Activated naive CD4-positive, alpha-beta T cell (primary cell): ENCODE measurements at regions not wholly inside any gene's neighbourhood (a gene's known extent, or its start where the extent isn't known, plus 50 kb on each side); places are given as distances from the start of the nearest gene placed in this dataset.
"Not testable (repeated sequence)": the region's sequence is repeated elsewhere in the genome, so short reads cannot be mapped to it uniquely, and the experiment has no call there.

Experiments used
- DNase-seq, 4 experiments: peaks; one replicate each; lab custom pipeline; 2025; lab: John Stamatoyannopoulos, UW

DNA sequence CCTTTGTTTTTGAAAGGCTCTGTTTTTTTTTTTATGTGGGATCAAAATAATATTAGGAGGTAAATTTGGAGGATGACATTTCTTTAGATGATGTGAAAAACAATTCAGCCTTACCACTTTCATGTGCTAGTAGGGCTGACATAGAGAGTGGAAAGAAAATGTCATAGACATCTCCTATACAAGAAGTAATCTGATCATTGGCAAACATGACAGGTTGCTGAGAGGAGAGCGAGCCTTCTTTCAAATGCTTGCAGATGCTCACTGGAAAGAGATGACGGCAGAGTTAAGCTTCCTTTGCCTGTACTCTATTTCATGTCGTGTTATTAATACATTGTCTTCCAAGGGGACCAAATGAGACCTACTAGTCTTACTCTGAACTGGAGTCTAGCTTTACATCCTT is 160.1 kb upstream of the DAP start:
- DNase-seq: no peak

DNA sequence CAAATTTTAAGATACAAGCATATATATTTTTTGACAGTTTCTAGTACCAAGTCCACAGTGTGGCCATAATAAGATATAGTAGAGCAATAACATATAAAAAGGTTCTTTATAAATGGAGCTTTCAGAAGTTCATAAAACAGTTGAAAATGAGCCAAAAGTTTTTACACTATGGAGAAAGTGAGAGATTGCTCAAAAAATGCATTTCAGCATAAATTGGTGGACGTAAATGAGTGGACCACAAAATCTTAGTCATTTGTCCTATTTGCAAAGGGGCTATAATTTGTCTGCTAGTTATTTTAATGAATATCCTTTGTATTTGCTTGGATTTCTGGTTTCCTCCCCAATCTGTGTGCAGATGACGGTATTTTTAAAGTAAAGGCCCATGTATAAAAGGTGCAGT is 159.4 kb upstream of the DAP start:
- DNase-seq: no peak

DNA sequence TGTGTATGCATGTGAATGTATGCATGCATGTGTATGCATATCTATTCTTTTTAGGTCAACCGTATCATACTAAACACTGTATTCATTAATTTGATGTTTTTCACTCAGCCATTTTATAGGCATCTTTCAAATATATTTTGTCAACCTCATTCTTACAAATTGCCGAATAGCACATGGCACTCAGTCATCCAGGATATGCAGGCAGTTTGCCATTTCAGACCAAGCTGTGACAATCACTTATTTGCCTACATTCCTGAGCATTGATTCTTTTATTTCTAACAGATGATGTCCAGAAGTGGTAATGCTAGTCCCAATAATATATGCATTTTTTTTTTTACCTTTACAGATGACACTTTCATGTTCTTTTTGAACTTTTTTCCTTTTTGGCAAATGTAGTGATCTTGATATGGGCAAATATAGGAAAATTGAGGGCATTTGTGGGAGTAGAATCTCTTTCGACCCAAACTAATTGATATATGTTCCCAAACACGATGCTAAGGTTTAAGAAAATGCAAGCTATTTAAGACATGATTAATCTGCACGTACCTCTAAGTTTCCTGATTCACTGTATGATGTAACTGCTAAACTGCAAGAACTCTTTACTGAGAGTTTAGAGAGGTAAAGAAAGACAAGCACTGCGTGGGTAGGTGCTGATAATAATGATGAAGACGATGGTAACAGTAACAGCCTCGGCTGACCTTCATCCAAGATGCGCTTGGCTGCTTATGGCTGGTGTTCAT is 153.9 kb upstream of the DAP start:
- no peak for DNase-seq

DNA sequence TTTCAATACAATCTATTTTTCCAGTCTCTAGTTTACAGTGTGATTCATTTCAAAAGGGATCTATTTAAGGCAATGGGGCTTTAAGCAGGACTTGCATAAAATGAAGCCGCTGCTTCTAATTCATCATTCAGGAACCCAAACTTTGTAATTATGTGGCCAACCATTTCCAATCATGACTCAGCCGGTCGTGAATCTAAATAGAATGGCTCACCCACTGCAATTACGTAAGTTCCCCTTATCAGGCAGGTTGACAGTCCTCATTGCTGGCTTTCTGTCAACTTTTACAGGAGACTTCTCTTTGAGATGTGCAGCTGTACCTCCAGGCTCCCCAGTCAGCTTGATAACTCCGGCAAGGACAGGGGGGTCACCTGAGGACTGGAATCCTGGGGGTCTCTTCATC is 152.8 kb upstream of the DAP start:
- DNase-seq: no peak

DNA sequence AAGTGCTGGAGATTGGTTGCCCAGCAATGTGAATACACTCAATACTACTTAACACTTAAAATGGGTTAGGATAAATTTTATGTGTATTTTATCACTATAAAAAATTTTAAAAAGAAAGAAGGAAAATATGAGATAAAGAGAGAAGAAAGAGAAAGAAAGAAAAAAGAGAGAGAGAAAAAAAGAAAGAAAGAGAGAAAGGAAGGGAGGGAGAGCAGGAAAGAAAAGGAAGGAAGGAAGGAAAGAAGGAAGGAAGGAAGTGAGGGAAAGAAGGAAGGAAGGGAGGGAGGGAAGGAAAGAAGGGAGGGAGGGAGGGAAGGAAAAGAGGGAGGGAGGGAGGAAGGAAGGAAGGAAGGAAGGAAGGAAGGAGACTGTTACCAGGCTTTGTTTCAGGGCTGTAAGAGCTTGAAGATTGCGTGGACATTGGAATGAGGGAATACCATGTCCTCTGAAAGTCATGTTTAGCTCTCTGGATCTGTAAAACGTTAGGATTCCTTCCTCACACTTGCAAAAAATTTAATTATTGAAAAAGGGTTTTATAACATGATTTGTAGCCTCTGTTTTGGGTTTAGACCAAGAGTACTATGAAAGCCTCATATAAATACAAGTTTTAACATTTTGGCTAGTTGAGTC is 152.3 kb upstream of the DAP start:
- DNase-seq: no peak

DNA sequence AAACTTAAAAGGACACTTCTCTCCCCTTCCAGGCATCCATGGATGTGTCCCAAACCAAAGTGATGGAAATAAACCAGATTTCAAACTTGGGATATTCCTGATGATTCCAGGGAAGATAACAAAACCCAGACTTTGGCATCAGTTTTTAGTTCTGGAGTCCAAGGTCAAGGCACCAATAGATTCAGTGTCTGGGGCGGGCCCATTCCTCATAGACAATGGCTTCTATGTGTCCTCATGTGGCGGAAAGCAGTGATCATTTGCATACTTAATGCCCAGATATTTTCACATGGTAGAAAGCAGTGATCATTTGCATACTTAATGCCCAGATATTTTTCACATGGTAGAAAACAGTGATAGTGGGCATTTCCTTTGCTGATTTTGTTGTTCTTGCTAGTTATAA is 151.4 kb upstream of the DAP start:
- DNase-seq: no peak

DNA sequence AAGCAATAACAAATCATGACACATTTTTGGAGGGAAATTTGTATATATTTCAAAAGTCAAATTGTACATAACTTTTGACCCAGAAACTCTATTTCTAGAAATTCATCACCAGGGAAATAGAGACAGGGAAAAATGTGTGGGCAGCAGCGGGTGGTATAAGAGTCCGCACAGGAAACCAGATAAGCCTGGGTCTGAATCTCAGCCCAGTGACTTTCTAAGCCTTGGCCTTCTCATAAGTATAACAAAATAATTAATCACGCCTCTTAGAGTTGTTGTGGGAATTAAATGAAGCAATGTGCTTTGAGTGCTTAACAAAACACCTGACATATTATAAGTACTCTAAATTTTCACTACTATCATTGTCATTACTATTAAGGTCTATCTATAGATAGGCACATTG is 149.2 kb upstream of the DAP start:
- DNase-seq: no peak

DNA sequence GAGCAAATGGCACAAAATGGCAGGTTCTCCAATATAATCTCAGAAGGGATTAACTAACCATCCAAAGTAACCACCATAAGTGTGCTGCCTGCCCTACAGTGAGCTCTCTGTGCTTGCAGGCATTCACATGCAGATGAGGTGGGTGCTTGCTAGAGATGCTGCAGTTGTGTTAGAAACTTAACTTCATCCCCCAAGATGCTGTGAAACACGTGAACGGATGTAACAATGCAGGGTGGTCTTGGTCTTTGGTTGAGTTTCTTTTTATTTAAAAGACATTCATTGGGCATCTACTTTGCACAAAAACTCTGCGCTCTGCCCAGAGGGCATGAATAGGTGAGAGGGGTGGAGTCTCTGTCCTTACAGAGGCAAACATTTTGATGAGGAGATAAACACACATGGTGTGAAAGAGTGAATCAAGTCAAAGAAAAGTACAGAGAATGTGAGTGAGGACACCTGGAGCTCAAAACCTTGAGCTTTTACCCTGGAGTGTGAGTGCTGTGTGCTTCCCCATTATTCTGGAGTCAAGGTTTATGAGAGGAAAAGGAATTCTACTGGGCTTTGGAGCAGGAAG is 143.9 kb upstream of the DAP start:
- no peak for DNase-seq

DNA sequence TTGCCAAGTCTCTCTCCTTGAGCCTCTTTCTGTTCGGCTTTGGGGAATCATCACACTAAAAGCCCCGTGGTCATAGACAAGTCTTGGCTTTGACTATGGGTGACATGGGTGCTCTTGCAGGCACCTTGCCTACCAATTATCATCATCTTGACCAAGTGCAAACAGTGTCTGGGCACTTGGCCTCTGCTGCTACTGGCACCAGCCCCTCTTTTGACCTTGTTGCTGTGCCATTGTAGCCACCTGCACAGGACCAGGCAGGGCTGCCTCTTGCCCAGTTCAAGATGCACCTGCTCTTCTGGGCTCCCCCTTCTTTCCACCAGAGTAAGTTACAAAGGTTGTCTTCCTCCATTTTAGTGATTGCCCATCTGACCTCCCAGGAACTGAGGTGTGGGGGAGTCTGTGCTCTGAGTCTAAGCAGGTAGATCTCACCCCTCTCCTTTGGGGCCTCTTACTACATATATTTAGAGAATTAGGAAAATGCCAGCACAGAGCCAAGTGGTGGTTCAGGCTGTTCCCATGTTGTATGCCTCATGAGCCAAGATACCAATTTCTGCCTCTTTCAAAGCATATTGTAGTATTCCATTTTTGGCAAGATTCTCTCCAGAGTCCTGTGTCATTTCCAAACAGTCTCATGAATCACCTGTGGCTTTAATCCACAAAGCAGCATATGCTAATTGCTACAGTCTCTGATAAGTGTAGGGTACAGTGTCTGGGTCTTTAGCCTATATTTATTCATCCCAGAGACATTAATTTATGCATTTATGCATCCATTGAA is 142.9 kb upstream of the DAP start:
- DNase-seq: no peak

DNA sequence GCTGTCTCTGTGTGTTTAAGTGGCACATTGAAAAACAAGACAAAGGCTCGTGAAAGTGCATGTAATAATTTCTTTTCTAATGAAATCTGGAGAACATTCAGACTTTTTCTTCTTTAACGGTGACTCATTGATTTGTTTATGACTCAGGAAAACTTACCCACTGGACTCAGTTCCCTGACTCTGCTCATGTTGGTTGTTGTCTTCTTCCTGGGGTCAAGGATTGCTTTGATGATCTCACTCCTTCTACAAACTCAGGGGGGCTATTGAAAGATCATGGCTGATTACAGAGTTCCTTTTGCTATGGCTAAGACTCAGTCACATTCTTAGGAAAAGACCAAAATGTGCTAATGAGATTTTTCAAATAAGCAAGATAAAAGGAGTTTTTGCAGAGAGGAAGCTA is 141.1 kb upstream of the DAP start:
- DNase-seq: no peak

DNA sequence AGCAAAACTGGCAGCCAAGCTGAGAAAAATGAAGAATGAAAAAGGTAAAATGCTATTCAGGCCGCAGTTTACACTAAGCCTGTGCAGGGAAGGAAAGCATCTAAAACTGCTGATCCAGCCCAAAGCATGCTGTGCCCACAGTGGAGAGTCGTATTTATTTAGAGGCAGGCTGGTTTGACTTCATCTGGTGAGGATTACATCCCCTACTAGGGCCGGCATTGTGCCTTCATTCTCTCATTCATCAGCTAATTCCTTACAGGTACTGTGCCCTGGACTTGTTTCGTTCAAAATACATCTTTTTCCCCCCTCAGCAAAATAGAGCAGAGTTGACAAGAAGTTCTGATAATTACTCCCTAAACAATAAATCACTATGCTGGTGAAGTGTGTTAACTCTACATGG is 137.5 kb upstream of the DAP start:
- DNase-seq: no peak

DNA sequence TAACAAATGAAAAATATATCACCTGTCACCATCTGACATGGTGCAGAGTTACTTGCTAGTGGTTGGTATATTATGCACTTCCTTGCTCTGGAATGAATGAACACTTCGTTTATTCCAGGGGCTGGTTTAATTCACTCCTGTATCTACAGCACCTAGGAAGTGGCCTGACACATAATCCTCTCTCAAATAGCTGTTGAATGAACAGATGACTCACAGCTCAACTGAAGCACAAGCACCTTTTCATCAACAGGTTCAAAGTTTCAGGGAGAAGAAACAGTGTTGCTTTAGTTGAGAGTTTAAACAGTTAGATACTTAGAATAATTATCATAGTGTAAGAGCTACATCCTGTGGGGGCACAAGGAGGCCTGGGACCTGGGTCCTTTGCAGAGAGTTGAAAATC is 135.0 kb upstream of the DAP start:
- no peak for DNase-seq

DNA sequence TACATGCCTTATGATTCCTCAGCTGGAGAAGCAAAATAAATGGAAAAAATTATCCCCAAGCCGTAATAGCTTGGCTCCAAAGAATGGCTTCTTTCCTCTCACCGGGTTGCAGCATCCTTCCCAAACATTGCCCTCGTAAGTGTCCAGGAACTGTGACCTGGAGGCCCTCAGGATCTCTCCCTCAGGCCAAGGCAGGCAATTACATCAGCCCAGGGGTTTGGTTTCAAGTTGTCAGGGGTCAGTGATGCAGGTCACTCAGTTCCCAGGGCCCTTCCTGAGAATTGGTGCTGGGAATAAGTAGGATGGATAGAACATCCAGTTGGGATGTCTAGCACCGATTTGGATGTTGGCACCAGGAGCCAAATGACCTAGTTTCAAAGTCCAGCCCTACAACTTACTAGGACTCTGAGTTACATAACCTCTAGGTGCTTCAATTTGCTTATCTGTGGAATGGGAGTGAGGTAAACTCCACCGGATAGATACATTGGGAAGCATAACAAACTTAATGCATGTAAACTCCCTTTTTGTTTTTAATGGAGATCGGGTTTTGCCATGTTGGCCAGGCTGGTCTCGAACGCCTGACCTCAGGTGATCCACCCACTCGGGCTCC is 133.5 kb upstream of the DAP start:
- no peak for DNase-seq

DNA sequence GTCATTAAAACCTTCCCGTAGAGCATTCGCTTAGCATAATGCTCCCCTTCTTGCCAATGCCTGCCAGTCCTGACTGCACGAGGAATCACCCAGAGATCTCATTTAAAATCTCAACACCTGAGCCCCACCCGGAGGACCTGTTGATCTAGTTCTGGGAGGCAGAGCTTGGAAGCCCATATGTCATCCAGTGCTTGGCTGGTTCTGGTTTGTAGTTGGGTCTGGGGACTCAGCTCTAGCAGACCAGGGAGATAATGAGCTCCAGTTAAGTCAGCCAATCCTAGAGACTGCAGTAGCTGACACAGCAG is 131.8 kb upstream of the DAP start:
- DNase-seq: no peak

DNA sequence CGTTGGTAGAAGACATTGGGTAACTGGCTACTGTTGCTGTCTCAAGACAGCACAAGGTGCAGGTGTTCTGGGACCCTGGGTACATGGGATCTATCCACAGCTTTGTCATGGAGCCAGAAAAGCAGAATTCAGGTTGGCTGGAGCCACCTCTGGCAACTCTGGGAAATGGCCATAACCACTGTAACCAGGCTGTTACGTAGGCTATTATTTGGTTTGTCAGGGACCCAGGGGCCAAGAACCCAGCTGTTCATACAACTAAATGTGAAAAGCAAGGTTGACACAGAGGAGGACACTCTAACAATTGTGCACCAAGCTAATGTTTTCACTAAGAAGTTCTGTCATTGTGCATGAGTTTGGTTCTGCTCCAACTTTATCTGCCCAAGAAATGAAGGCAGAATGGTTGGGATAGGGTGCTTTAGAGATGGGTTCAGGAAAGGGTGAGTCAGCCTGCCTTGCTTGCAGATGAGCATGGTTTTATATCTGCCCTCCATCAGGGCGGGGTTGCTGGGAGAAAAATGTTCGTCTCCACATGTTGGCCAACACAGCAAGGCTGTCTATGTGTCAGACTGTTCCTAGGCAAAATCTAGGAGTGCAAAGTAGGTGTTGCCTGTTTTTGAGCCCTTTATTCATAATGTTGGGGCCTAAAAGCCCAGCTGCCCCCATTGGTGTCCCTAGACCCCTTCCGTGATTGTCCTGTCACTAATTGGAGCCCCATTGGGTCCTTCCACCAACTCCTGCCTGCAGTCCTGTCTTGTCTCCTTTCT is 131.3 kb upstream of the DAP start:
- DNase-seq: no peak

DNA sequence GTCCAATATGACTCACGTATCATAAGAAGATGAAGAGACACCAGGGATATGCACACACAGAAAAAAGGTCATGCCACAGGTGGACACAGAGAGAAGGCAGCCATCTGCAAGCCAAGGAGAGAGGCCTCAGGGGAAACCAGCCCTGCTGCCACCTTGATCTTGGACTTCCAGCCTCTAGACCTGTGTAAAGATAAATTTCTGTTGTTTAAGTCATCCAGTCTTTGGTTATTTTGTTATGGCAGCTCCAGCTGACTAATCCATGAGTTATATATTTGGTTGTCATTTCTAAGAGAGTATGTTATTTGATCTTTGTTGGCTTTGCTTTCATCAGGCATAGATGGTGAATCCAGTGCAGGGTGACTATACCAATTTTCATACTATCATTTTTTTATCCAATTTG is 130.2 kb upstream of the DAP start:
- no peak for DNase-seq

DNA sequence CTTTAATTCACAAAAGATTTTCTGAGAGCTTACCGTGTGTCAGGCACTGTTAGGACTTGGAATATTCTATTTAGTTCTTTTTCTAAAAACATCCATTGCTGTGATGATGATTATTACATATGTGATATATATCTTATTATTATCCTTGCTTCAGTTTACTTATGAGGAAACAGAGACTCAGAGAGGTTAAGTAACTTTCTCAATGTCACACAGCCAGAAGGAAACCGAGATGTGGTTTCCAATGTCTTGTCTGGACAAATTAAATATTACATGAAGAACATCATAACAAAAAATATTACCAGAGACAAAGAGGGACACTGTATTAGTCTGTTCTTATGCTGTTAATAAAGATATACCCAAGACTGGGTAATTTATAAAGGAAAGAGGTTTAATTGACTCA is 125.5 kb upstream of the DAP start:
- no peak for DNase-seq

DNA sequence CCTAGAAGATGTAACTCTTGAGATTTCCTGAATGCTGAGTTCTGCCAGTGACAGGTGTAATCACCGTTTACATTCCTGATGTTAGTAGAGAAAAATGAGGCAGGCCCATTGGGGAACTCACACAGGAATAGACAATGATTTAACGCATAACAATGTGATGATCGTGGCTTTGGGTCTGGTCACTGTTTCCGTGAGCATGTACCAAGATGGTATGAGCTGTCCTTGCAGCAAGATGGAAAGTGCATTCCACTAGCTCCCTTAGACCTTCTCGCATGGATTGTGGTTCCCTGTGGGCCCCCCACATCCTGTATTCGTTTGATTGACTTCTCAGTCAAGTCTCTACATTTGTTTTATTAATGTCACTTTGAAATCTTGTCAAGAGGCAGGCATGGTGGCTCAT is 124.0 kb upstream of the DAP start:
- DNase-seq: no peak

DNA sequence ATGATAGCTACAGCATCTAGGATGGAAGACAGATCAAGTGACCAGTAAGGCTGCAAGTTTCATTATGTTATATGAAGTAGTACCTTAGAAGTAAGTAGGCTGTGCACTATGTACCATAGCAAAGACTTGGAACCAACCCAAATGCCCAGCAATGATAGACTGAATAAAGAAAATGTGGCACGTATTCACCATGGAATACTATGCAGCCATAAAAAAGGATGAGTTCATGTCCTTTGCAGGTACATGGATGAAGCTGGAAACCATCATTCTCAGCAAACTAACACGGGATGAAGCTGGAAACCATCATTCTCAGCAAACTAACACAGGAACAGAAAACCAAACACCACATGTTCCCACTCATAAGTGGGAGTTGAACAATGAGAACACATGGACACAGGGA is 122.9 kb upstream of the DAP start:
- not testable (repeated sequence) for DNase-seq

DNA sequence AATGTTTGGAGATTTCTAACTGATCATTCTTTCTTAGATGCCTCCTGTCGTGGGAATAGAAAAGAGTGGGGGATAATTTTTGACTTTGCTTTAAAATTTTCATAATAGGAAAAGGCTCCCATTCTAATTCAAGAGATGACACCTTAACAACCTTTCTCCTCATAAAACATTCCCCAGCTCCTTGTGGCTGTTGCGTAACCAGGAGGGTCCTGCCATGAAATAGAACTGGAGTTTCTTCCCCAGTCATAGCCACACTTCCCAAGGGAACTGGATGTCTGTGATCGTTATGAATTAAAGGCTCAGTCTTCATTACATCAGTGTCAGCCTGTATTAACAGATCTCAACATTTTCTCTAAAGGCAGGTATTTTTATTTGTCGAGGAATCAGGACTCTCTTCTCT is 119.9 kb upstream of the DAP start:
- DNase-seq: no peak

DNA sequence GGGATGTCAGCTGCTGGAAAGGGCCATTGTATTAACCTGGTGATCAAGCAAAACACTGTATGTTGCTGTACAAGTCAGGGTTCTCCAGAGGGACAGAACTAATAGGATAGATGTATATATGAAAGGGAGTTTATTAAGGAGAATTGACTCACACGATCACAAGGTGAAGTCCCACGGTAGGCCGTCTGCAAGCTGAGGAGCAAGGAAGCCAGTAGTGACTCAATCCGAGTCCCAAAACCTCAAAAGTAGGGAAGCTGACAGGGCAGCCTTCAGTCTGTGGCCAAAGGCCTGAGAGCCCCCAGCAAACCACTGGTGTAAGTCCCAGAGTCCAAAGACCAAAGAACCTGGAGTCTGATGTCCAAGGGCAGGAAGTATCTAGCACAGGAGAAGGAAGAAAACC is 116.0 kb upstream of the DAP start:
- not testable (repeated sequence) for DNase-seq
